ENCODE measurements at regions not wholly inside any gene's neighbourhood (a gene's known extent, or its start where the extent isn't known, plus 50 kb on each side); places are given as distances from the start of the nearest gene placed in this dataset.
"Not testable (repeated sequence)": the region's sequence is repeated elsewhere in the genome, so short reads cannot be mapped to it uniquely, and the experiment has no call there.

- no peak for DNase-seq (ENCODE audit: extremely low read depth, low read depth, low spot score)
Observed at GRCh38 chr12:119931402-119931801, 54.3 kb upstream of the CIT start.

- DNase-seq (ENCODE audit: extremely low read depth, low read depth, low spot score), result no peak
Observed at GRCh38 chr12:119932921-119933320, 55.8 kb upstream of the CIT start.

GRCh38 chr12:119934780-119935179, 54.3 kb upstream of the BICDL1 start:
- not testable (repeated sequence) for DNase-seq (ENCODE audit: extremely low read depth, low read depth, low spot score)

GRCh38 chr12:119936705-119937311, 52.2 kb upstream of the BICDL1 start:
- DNase-seq (ENCODE audit: extremely low read depth, low read depth, low spot score), result no peak

GRCh38 chr12:119938049-119938667, 50.9 kb upstream of the BICDL1 start:
- peak; percentile 51 for DNase-seq (ENCODE audit: extremely low read depth, low read depth, low spot score)

Data from glomerular endothelial cell (primary cell).